HG03139 (cell line): ENCODE measurements at regions not wholly inside any gene's neighbourhood (a gene's known extent, or its start where the extent isn't known, plus 50 kb on each side); places are given as distances from the start of the nearest gene placed in this dataset.
"Not testable (repeated sequence)": the region's sequence is repeated elsewhere in the genome, so short reads cannot be mapped to it uniquely, and the experiment has no call there.

Source experiments
- ATAC-seq: cut with Tn5 transposase; IDR thresholded peaks from one replicate; pipeline ENCODE4 v1.9.1; 2021; ENCODE audit not compliant: unreplicated experiment

DNA sequence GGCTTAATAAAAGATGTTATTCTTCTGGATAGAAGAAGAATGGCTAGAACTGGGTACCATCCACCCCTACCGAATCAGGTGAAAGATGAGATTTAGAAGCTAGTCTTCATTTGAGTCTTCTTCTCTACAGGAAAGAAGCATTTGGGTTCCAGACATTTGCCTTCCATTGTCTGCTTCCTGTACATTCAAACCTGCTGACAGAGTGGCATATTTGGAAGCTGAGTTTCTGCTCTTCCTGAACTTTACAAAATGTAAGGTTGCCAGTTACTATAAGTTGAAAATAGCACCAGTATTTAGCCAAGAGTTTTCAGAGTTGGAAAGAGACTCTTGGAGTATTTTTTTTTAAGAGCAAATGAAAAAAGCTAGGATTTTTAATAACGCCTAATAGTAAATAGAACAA lies 525.4 kb upstream of the TLE4 start:
- no peak for ATAC-seq

- no peak for ATAC-seq
Measured at GRCh38 chr9:79049371-79049770, 522.4 kb upstream of the TLE4 start.

DNA sequence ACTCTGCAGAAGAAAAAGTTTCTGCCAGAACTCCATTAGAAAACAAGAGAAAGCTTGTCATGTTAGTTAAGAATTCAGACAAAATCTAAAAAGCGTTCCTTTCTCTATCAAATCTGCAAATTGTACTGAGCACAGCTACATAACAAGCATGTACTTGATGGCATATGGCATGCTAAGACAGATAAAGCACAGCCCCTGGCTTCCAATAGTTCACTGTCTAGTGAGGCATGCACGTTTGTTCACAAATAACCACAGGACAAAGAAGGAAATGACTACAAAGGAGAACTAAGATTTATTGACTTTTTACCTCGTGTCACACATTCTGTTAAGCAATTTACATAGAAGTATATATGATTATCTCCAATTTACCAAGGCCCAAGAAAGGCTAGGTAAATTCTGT lies 518.2 kb upstream of the TLE4 start:
- ATAC-seq: no peak

DNA sequence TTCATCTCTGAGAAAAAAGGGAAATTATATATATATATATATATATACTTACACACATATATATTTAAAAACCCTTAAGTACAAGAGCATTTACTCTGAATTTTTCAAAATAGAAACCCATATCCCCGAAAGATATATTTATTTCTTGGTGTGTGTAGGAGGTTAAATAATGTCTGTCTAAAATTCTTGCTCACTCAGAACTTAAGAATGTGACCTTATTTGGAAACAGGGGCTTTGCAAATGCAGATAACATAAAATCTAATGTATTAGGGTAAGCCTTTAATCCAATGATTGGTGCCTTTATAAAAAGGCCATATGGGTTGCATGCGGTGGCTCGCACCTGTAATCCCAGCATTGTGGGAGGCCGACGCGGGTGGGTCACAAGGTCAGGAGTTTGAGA lies 517.3 kb upstream of the TLE4 start:
- no peak for ATAC-seq

DNA sequence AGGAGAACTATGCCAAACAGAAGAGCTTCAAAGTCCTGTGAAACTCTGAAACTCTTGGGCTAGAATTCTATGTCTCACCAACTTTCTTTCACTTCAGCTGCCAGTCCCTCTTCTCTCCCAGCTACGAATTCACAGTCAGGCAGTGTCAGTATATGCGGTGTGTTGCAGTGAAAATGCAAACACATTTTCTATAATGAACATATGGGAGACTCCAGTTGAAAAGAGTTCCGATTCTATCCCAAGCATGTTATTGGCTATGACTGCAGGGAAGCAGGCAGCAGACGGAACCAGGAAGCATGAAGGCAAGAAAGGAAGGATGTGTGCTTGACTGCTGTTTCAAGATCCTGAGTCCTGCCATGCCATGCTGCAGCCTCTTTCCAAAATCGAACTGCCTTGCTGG lies 515.7 kb upstream of the TLE4 start:
- no peak for ATAC-seq

DNA sequence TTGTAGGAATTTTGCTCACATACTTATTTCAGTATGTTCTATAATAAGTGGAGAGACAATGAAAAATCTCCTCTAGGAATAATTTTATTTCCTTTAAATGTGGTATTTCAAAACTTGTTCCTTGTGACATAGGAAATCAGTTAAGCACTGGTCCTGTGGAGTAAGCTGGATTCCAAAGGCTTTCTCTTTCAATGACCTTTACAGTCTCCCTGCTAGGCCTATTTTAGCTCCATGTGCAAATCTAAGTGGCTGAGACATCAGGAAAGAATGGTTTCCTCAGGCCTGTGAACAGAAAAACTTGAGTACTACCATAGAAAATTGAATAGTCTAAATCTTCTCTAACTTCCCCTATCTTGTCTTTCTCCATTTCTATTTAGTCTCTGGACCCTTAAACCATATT lies 514.2 kb upstream of the TLE4 start:
- no peak for ATAC-seq

DNA sequence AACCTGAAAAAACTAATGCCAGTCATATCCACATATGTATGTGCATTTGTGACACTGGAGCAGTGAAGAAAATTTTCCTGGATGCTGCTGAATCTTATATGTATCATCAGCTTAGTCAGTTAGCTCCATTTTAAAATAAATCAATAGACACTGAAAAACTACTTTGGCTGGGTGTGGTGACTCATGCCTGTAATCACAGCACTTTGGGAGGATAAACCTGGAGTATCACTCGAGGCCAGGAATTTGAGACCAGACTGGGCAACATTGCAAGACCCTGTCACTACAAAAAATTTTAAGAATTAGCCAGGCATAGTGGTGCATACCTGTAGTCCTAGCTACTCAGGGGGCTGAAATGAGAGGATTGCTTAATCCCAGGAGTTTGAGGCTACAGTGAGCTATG lies 511.0 kb upstream of the TLE4 start:
- ATAC-seq: no peak

GRCh38 chr9:79061752-79062616 lies 509.8 kb upstream of the TLE4 start:
- no peak for ATAC-seq

GRCh38 chr9:79073201-79073600 lies 498.6 kb upstream of the TLE4 start:
- ATAC-seq: no peak

DNA sequence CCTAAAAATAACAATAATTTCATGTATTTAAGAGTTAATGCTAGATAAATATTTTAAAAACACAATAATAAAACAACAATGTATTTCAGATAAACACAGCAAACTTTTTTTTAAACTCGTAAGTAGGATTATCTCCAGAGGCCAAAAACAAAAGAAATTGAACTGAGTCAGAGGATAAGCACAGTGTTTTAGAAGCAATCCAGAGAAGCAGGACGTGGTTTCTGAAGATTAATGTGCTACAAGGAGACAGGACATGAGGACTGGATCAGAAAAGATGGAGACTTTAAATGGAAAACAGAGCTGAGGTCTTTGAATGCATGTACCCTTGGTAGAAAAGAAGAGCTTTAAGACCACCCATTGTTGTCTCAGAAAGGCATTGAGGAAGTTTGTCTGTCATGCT lies 491.2 kb upstream of the TLE4 start:
- no peak for ATAC-seq

GRCh38 chr9:79083621-79084020 lies 488.1 kb upstream of the TLE4 start:
- ATAC-seq: no peak

- ATAC-seq: no peak
Measured at GRCh38 chr9:79087133-79087532, 484.6 kb upstream of the TLE4 start.

DNA sequence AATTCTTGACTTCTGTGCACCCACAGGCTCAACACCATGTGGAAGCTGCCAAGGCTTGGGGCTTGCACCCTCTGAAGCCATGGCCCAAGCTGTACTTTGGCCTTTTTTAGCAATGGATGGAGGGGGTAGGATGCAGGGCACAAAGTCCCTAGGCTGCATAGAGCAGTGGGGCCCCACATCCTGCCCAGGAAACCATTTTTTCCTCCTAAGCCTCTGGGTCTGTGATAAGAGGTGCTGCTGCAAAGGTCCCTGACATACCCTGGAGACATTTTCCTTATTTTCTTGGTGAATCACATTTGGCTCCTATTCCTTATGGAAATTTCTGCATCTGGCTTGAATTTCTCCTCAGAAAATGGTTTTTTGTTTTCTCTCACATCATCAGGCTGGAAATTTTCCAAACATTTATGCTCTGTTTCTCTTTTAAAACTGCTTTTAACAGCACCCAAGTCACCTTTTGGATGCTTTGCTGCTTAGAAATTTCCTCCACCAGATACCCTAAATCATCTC lies 482.7 kb upstream of the TLE4 start:
- no peak for ATAC-seq

GRCh38 chr9:79089851-79090250 lies 481.9 kb upstream of the TLE4 start:
- ATAC-seq: not testable (repeated sequence)

DNA sequence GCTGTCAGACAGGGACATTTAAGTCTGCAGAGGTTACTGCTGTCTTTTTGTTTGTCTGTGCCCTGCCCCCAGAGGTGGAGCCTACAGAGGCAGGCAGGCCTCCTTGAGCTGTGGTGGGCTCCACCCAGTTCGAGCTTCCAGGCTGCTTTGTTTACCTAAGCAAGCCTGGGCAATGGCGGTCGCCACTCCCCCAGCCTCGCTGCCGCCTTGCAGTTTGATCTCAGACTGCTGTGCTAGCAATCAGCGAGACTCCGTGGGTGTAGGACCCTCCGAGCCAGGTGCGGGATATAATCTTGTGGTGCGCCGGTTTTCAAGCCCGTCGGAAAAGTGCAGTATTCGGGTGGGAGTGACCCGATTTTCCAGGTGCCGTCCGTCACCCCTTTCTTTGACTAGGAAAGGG lies 468.5 kb upstream of the TLE4 start:
- not testable (repeated sequence) for ATAC-seq

DNA sequence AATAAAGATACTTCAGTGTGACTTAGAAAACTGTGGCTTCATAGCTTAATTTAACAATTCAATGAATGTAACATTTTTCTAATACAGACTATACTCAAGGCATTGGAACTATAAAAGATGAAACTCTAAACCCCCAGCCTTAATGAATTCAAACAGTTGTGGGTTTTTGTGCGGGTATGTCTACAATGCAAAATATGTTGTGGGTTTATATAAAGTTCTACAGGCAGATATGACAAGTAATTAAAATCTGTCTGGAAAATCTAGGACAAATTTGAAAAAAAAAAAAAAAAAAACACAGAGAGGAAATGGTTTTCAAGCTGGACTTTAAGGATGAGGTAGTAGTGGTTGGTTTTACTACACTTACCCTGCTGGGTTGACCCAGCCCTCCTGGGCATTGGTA lies 467.5 kb upstream of the TLE4 start:
- no peak for ATAC-seq

- no peak for ATAC-seq
Measured at GRCh38 chr9:79104951-79105350, 466.8 kb upstream of the TLE4 start.

DNA sequence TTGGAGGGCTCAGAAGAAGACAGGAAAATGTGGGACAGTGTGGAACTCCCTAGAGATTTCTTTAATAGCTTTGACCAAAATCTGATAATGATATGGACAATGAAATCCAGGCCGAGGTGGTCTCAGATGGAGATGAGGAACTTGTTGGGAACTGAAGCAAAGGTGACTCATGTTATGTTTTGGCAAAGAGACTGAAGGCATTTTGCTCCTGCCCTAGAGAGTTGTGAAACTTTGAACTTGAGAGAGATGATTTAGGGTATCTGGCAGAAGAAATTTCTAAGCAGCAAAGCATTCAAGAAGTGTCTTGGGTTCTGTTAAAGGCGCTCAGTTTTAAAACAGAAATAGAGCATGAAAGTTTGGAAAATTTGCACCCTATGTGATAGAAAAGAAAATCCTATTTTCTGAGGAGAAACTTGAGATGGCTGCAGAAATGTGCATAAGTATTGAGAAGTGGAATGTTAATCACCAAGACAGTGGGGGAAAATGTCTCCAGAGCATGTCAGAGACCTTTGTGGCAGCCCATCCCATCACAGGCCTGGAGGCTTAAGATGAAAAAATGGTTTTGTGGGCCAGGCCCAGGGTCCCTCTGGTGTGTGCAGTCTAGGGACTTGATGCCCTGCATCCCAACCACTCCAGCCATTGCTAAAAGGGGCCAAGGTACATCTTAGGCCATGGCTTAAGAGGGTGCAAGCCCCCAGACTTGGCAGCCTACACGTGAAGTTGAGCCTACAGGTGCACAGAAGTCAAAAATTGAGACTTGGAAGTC lies 463.7 kb upstream of the TLE4 start:
- ATAC-seq: no peak

- ATAC-seq: no peak
Measured at GRCh38 chr9:79111653-79112052, 460.1 kb upstream of the TLE4 start.

- no peak for ATAC-seq
Measured at GRCh38 chr9:79115176-79115575, 456.6 kb upstream of the TLE4 start.

DNA sequence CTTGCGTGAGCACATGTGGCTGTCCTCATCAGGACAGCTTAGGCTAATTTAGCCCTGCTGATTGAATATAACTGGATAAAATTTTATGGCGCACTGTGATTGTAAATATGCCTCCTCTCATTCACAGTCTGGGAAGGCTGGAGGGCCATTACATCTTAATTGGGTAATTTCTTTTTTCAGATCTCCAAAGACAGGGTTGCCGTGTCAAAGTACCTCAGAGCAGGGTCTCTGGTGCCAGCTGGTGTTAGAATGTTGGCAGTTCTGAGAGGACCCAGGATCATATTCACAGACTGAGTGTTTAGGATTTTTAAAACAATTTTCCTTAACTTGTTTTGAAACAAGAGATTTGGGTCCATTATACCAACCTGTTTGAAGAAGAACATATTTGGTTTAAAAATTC lies 455.7 kb upstream of the TLE4 start:
- no peak for ATAC-seq

- no peak for ATAC-seq
Measured at GRCh38 chr9:79116709-79117108, 455.1 kb upstream of the TLE4 start.
